HG03469 (cell line): ENCODE measurements at regions not wholly inside any gene's neighbourhood (a gene's known extent, or its start where the extent isn't known, plus 50 kb on each side); places are given as distances from the start of the nearest gene placed in this dataset.
A peak's percentile ranks its signal among the peaks of the same experiment; 100 is the strongest.
"Not testable (repeated sequence)": the region's sequence is repeated elsewhere in the genome, so short reads cannot be mapped to it uniquely, and the experiment has no call there.

ENCODE experiments used
- ATAC-seq: cut with Tn5 transposase; IDR thresholded peaks from one replicate; pipeline ENCODE4 v1.9.1; 2021; ENCODE audit warnings: mild to moderate bottlenecking, moderate library complexity, moderate number of reproducible peaks; ENCODE audit not compliant: unreplicated experiment

DNA sequence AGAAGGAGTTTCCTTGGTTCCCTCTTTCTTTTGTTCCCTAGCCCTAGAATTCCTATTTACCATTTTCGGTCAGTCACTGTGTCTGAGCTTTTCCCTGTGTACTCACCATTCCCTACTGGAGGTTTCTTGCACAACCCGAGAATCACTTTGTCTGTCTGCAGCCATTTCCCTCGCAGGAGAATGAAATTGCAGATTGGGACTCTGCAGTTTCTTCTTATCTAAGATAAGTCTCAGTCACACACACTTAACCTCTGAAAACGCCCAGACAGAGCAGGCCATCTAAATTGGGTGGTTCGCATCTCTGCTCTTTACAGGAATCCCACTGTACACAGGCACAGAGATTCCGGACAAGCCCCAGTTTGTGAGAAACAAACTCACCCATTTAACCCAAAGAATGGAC lies 58.6 kb upstream of the CNTNAP2 start:
- ATAC-seq = no peak

DNA sequence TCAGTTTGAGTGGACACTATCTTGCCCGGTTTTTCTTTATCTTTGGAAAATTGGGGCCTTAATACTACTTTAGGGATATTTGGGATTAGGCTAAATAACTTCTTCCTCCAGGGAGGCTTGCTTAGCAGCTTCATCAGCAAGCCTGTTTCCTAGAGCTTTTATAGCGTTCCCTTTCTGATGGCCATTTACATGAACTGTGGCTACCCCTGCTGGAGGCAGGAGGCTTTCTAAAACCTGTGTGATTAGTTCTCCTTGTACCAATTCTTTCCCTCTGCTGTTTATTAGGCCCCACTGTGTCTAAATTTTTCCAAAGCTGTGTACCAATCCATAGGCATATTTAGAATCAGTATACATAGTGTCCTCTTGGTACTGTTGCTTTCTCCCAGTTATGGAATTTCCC lies 61.7 kb upstream of the CNTNAP2 start:
- ATAC-seq = no peak

DNA sequence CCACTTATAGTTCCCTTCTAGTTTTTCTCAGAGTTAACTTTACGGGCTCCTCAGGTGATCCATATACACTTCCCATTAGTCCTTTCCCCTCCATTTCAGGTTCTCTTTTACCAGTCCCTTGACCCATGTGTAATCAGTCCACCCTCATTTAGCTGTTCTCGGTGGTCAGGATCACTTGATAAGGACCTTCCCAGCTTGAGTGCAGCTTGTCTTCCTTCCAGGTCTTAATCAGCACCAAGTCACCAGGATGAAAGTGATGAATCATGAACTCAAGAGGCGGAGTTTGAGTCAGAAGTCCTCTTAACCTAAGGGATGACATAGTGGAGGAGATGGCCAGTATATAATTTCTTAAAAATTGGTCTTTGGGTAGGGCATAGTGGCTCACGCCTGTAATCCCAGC lies 63.1 kb upstream of the CNTNAP2 start:
- no peak for ATAC-seq

DNA sequence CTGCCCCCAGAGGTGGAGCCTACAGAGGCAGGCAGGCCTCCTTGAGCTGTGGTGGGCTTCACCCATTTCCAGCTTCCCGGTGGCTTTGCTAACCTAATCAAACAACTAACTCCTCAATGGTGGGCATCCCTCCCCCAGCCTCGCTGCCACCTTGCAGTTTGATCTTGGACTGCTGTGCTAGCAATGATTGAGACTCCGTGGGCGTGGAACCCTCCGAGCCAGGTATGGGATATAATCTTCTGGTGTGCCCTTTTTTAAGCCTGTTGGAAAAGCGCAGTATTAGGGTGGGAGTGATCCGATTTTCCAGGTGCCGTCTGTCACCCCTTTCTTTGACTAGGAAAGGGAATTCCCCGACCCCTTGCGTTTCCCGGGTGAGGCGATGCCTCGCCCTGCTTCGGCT lies 73.3 kb upstream of the CNTNAP2 start:
- ATAC-seq = not testable (repeated sequence)

- ATAC-seq = no peak
Observed at GRCh38 chr7:146028251-146028750, 88.3 kb upstream of the CNTNAP2 start.

- ATAC-seq = no peak
Observed at GRCh38 chr7:146027243-146027642, 89.4 kb upstream of the CNTNAP2 start.

- ATAC-seq = no peak
Observed at GRCh38 chr7:146022776-146023175, 93.8 kb upstream of the CNTNAP2 start.

GRCh38 chr7:146019041-146020004 lies 97.3 kb upstream of the CNTNAP2 start:
- ATAC-seq = not testable (repeated sequence)

- ATAC-seq = not testable (repeated sequence)
Observed at GRCh38 chr7:146017366-146017765, 99.2 kb upstream of the CNTNAP2 start.

DNA sequence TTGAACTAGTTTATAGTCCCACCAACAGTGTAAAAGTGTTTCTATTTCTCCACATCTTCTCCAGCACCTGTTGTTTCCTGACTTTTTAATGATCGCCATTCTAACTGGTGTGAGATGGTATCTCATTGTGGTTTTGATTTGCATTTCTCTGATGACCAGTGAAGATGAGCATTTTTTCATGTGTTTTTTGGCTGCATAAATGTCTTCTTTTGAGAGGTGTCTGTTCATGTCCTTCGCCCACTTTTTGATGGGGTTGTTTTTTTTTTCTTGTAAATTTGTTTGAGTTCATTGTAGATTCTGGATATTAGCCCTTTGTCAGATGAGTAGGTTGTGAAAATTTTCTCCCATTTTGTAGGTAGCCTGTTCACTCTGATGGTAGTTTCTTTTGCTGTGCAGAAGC lies 102.4 kb upstream of the CNTNAP2 start:
- not testable (repeated sequence) for ATAC-seq

DNA sequence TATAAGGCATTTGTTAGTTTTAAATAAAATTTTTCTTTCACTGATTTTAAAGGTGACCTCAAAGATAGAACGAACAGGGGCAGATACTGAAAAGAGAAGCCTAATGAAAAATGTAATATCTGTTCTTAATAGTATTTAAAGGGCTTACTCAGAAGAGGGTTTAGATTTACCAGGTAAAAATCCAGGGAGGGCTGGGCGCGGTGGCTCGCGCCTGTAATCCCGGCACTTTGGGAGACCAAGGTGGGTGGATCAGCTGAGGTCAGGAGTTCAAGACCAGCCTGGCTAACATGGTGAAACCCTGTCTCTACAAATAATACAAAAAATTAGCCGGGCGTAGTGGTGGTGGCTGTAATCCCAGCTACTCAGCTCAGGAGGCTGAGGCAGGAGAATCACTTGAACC lies 108.3 kb upstream of the CNTNAP2 start:
- no peak for ATAC-seq

DNA sequence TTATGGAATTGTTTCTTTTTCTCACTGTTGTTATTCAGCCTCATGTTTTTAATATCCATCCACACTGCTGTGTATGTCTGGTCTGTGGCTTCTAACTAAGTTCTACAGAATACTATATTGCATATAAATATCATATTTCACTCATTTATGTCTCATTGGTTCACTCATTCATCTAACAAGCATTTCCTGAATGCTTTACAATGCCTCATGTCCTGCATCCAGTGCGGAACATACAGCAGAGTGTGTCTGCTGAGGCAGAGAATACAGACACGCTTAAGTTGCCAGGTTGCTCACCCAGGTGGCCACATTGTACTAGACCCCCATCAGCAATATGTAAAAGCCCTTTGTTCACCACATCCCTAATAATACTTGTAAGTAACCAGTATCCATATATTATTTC lies 111.8 kb upstream of the CNTNAP2 start:
- no peak for ATAC-seq

DNA sequence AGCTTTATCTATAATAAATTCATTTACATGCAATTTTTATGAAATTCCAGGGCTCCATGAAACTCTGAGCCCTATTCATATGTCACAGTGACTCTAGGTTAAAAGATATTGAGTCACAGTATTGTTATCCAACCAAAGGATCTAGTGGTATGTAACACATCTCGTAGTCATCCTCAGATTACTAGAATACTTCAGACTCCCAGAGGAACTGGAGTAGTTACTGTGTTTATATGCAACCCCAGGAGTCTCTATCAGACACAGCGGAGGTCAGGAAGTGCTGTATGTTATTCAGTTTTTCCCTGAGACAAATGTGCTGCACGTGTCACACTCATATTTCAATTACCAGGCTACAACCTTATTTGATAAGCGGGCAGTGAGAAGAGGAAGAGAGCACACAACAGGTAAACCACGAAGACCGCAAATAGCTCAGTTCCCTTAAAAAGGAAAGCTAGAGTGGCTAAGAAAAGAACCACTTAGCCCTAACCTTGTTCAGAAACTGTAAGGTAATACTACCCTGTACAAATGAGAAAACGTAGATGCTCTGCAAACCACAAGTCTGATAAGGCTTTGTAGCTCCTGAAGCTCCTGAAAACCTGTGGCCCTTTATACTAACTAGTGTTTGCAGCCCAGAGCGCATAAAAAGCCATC lies 114.0 kb upstream of the CNTNAP2 start:
- peak; percentile 95 for ATAC-seq

DNA sequence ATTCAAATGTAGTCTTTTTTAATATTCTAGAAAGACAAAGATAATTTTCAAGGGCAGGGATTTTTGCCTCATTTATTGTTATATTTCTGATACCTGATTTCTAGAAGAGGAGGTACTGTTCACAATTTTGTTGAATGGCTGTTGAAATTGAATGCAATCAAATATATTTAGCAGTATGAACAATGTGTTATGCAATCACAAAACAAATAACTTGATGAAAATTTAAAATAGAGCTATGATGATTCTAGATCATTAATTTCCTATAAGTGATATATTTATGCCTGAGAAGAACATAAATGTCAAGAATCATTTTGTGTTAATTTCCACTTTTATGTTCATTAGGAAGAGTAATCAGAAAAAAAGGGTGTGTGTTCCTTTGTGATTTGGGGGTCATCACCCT lies 114.6 kb upstream of the CNTNAP2 start:
- no peak for ATAC-seq

DNA sequence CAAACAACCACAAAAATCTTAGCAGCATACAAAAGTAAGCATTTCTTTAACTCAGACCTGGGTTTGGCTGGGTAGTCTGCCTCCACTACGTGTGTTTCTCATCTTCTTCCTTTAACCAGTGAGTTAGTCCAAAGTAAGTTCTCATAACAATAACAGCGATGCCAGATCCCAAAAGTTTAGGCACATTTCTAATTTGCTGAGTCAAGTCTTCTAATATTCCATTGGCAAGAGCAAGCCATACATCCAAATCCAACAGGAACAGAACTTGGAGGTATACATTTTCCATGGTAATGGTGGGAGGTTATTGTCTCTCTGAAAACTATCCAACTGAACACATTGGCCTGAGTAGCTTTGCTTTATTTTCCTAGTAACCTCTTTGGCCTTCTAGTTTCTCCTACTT lies 115.7 kb upstream of the CNTNAP2 start:
- no peak for ATAC-seq

- no peak for ATAC-seq
Observed at GRCh38 chr7:145989469-145989868, 127.1 kb upstream of the CNTNAP2 start.

- no peak for ATAC-seq
Observed at GRCh38 chr7:145986248-145986874, 130.2 kb upstream of the CNTNAP2 start.

GRCh38 chr7:145978769-145979168 lies 137.8 kb upstream of the CNTNAP2 start:
- no peak for ATAC-seq

- no peak for ATAC-seq
Observed at GRCh38 chr7:145959981-145960380, 156.6 kb upstream of the CNTNAP2 start.

DNA sequence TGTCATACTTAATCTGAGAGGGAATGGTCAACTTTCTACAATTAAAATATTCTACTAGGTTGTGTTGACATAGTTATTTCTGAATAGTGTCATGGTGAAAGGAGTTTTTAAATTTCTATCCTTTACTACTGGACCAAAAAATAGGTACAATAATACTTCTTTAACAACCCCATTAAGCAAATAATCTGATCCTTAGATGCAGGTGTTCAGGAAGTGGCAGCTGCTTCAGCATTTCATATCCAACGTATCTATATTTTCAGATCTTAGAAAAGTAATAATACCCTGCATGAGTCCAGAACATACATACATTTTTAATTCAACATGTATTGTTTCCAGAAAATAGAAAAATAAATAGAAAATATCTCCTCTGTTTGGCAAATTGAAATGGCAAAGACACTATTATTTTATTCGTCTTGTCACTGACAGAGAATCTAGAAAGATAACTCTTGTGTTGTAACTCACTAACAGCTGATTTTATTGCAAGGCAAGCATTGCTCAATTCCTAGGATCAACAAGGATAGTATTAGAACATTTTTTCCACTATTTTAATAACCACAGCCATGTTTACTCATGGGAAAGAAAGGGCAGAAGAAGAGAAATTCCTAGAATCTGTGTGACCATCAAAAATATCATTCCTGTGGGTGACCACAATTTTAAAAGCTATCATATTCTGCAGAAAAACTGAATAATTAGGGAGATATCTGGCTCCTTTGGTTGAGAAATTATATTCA lies 159.3 kb upstream of the CNTNAP2 start:
- ATAC-seq = no peak

DNA sequence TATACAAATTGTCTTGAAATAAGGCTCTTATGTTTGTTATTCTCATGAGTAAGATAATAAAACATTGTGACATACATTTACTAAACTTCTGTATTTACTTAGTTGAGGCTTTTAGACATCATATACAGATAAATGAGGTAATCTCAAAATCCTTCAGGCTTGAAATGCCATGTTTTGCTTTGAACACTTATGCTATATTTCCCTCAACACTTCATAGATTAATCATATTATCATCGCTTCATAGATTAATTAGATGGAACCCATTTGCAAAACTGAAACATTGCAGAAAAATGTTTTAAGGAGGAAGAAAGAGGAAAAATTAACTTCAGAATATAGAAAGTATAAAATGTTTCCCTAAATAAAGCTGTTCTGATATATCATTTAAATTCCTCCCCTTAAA lies 165.0 kb upstream of the CNTNAP2 start:
- ATAC-seq = no peak
